Natural killer cell (primary cell): ENCODE measurements at regions not wholly inside any gene's neighbourhood (a gene's known extent, or its start where the extent isn't known, plus 50 kb on each side); places are given as distances from the start of the nearest gene placed in this dataset.

Source experiments
- ATAC-seq, 3 donors: fragments of 150-1000 bp in 2 of 3; fragments of 200-7000 bp in 1 of 3; cut with Tn5 transposase; 1 replicate in 1 of 3; 2 replicates in 2 of 3; pipeline ENCODE4 v1.10.0; 2021; ENCODE audit warnings: mild to moderate bottlenecking in 2 of 3, moderate library complexity in 2 of 3
- DNase-seq, 2 donors: peaks; one replicate each; pipeline versions ENCODE4 v3.0.0 to v3.0.0-alpha.2; 2013 to 2021; ENCODE audit warnings: mixed read lengths in 1 of 2
- H3K27ac ChIP-seq: one replicate; pipeline ENCODE4 v1.5.1; 2013; ENCODE audit warnings: mild to moderate bottlenecking, low read length
- H3K27me3 ChIP-seq: one replicate; pipeline ENCODE4 v1.6.1; 2013; ENCODE audit warnings: low read length; ENCODE audit not compliant: control insufficient read depth, insufficient read depth
- H3K36me3 ChIP-seq: one replicate; pipeline ENCODE4 v1.6.1; 2013; ENCODE audit warnings: low read length; ENCODE audit not compliant: control insufficient read depth, insufficient read depth
- H3K4me1 ChIP-seq: one replicate; pipeline ENCODE4 v1.6.1; 2013; ENCODE audit warnings: low read length; ENCODE audit not compliant: control insufficient read depth, insufficient read depth
- H3K4me3 ChIP-seq: one replicate; pipeline ENCODE4 v1.5.1; 2013; ENCODE audit warnings: low read length
- H3K9me3 ChIP-seq: one replicate; pipeline ENCODE4 v1.6.1; 2013; ENCODE audit warnings: low read length; ENCODE audit not compliant: control insufficient read depth, insufficient read depth
- H3K27ac Mint-ChIP-seq, 2 donors: one replicate each; pipeline ENCODE4 v1.8.0; 2022; ENCODE audit warnings: mild to moderate bottlenecking in 2 of 2, mixed read lengths in 2 of 2, moderate library complexity in 1 of 2
- H3K27me3 Mint-ChIP-seq, 2 donors: one replicate each; pipeline ENCODE4 v1.8.0; 2022; ENCODE audit warnings: low read depth in 2 of 2, mixed read lengths in 2 of 2
- H3K36me3 Mint-ChIP-seq: one replicate; pipeline ENCODE4 v1.8.0; 2022; ENCODE audit warnings: mixed read lengths
- H3K4me1 Mint-ChIP-seq, 2 donors: one replicate each; pipeline ENCODE4 v1.8.0; 2022; ENCODE audit warnings: mixed read lengths in 2 of 2
- H3K4me3 Mint-ChIP-seq: one replicate; pipeline ENCODE4 v1.8.0; 2022; ENCODE audit warnings: mild to moderate bottlenecking, moderate library complexity, mixed read lengths
- H3K9me3 Mint-ChIP-seq, 2 donors: one replicate each; pipeline ENCODE4 v1.8.0; 2022; ENCODE audit warnings: mixed read lengths in 2 of 2
- CTCF ChIP-seq: fragments of 200-600 bp; IDR thresholded peaks from one replicate; pipeline ENCODE4 v1.8.0; 2022; ENCODE audit warnings: antibody characterized with exemption
- WGBS: methylation state at CpG from one replicate; pipeline ENCODE4 v1.1.7; 2013; ENCODE audit warnings: missing lambda C conversion rate; ENCODE audit not compliant: insufficient coverage; 5-methylcytosine and 5-hydroxymethylcytosine counted together
- intact Hi-C: fragments of 100-400 bp; cut with micrococcal nuclease; formaldehyde crosslinking; loops from one replicate; pipeline ENCODE4 v1.14.2; 2022

GRCh38 chr17:70407506-70407905, 238.2 kb downstream of the KCNJ2 start:
- H3K9me3 Mint-ChIP-seq = peaks cover 4% of the 10 kb centered on the region in 2 donors
- WGBS = 33% methylated on average over 1 of the region's 3 CpGs

GRCh38 chr17:70408768-70409167, 239.4 kb downstream of the KCNJ2 start:
- Histone ChIP-seq H3K27me3 (no peaks in the 10 kb centered on the region), H3K9me3 (no peaks in the 10 kb centered on the region), H3K27ac (no peak overlapping the region), H3K4me3 (no peak overlapping the region), H3K36me3 (no peaks in the 10 kb centered on the region), H3K4me1 (no peaks in the 10 kb centered on the region)
- TF ChIP-seq CTCF = no peak
- no peak for ATAC-seq
- intact Hi-C loops = no loop called here
- Mint-ChIP-seq H3K27me3 (no peaks in the 10 kb centered on the region), H3K27ac (no peak overlapping the region), H3K9me3 (peaks cover 4% of the 10 kb centered on the region in 2 donors), H3K4me1 (no peaks in the 10 kb centered on the region), H3K4me3 (no peak overlapping the region), H3K36me3 (no peaks in the 10 kb centered on the region)
- no peak for DNase-seq
- no CpG with 5 or more reads among the region's 1 CpG for WGBS

More at GRCh38 chr17:70407506-70407905, 238.2 kb downstream of the KCNJ2 start:
- no peak overlapping the region for H3K27ac ChIP-seq
- H3K36me3 ChIP-seq = no peaks in the 10 kb centered on the region
- ATAC-seq = no peak
- no peaks in the 10 kb centered on the region for H3K27me3 ChIP-seq
- H3K9me3 ChIP-seq = no peaks in the 10 kb centered on the region
- Mint-ChIP-seq H3K27me3 (no peaks in the 10 kb centered on the region), H3K4me1 (no peaks in the 10 kb centered on the region), H3K4me3 (no peak overlapping the region), H3K27ac (no peak overlapping the region), H3K36me3 (no peaks in the 10 kb centered on the region)
- no peaks in the 10 kb centered on the region for H3K4me1 ChIP-seq
- intact Hi-C loops = no loop called here
- no peak overlapping the region for H3K4me3 ChIP-seq
- DNase-seq = no peak
- TF ChIP-seq CTCF = no peak

DNA sequence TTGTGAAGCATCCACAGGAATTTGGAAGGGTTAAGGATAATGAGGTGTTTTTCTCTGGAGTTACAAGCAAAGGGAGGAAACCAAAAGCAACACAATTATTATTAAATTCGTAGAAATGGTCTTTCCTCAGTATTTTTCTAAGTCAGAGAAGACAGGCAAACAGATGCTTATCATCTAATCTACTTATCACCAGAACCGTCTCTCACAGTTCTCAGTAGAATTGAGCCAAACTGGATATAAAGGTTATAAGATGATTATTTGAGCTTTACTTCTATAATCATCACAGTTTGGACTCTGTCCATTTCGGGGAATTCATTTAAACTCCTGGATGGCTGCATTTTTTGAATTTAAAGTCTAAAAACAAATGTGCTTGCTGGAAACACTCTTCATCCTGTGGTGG, 245.0 kb downstream of the KCNJ2 start:
- no peaks in the 10 kb centered on the region for H3K27me3 Mint-ChIP-seq
- no peak overlapping the region for H3K4me3 ChIP-seq
- WGBS = 67% methylated on average over 1 of the region's 3 CpGs
- H3K4me3 Mint-ChIP-seq = no peak overlapping the region
- no peaks in the 10 kb centered on the region for H3K9me3 ChIP-seq
- no peak overlapping the region for H3K27ac ChIP-seq
- H3K27me3 ChIP-seq = no peaks in the 10 kb centered on the region
- no peak overlapping the region for H3K27ac Mint-ChIP-seq
- no peaks in the 10 kb centered on the region for H3K4me1 Mint-ChIP-seq
- no peaks in the 10 kb centered on the region for H3K36me3 ChIP-seq
- no peaks in the 10 kb centered on the region for H3K4me1 ChIP-seq
- no peak for DNase-seq
- intact Hi-C loops = no loop called here
- peaks cover 0 to 3% of the 10 kb centered on the region in 2 donors for H3K9me3 Mint-ChIP-seq
- H3K36me3 Mint-ChIP-seq = no peaks in the 10 kb centered on the region
- ATAC-seq = no peak
- no peak for TF ChIP-seq CTCF

- intact Hi-C loops = no loop called here
- no peak overlapping the region for H3K4me3 Mint-ChIP-seq
- H3K4me1 Mint-ChIP-seq = no peaks in the 10 kb centered on the region
Observed at GRCh38 chr17:70420861-70421445, 251.6 kb downstream of the KCNJ2 start.

More at GRCh38 chr17:70420861-70421445, 251.6 kb downstream of the KCNJ2 start:
- 88% methylated on average over 2 of the region's 2 CpGs for WGBS
- TF ChIP-seq CTCF = no peak
- DNase-seq = no peak
- Histone ChIP-seq H3K4me3 (no peak overlapping the region), H3K27me3 (no peaks in the 10 kb centered on the region), H3K9me3 (no peaks in the 10 kb centered on the region), H3K36me3 (no peaks in the 10 kb centered on the region), H3K4me1 (no peaks in the 10 kb centered on the region), H3K27ac (no peak overlapping the region)
- Mint-ChIP-seq H3K36me3 (no peaks in the 10 kb centered on the region), H3K27me3 (no peaks in the 10 kb centered on the region), H3K9me3 (peaks cover 0 to 6% of the 10 kb centered on the region in 2 donors), H3K27ac (no peak overlapping the region)
- no peak for ATAC-seq
